22Rv1 (cell line): ENCODE measurements at regions not wholly inside any gene's neighbourhood (a gene's known extent, or its start where the extent isn't known, plus 50 kb on each side); places are given as distances from the start of the nearest gene placed in this dataset.
"Not testable (repeated sequence)": the region's sequence is repeated elsewhere in the genome, so short reads cannot be mapped to it uniquely, and the experiment has no call there.

Experiments used
- H3K27ac ChIP-seq: fragments of 450-650 bp; 2 replicates; pipeline ENCODE4 v1.5.1; 2017
- ZFX ChIP-seq: fragments of 450-650 bp; IDR thresholded peaks from 2 replicates; pipeline ENCODE4 v1.6.1; 2017; ENCODE audit warnings: antibody characterized with exemption, borderline replicate concordance
- TF ChIP-seq, protein P1 (sequence below): fragments of 450-650 bp; IDR thresholded peaks from 2 replicates; pipeline ENCODE4 v1.5.1; 2017; ENCODE audit warnings: mild to moderate bottlenecking

- H3K27ac ChIP-seq, result no peak overlapping the region
- TF ChIP-seq, protein P1, sequence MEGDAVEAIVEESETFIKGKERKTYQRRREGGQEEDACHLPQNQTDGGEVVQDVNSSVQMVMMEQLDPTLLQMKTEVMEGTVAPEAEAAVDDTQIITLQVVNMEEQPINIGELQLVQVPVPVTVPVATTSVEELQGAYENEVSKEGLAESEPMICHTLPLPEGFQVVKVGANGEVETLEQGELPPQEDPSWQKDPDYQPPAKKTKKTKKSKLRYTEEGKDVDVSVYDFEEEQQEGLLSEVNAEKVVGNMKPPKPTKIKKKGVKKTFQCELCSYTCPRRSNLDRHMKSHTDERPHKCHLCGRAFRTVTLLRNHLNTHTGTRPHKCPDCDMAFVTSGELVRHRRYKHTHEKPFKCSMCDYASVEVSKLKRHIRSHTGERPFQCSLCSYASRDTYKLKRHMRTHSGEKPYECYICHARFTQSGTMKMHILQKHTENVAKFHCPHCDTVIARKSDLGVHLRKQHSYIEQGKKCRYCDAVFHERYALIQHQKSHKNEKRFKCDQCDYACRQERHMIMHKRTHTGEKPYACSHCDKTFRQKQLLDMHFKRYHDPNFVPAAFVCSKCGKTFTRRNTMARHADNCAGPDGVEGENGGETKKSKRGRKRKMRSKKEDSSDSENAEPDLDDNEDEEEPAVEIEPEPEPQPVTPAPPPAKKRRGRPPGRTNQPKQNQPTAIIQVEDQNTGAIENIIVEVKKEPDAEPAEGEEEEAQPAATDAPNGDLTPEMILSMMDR, result no peak
- TF ChIP-seq ZFX, result no peak
Observed at GRCh38 chr6:92110403-92110802, 1309.0 kb downstream of the EPHA7 start.

GRCh38 chr6:92109956-92110355 is 1309.4 kb downstream of the EPHA7 start:
- TF ChIP-seq, protein P1, result no peak
- TF ChIP-seq ZFX, result no peak
- H3K27ac ChIP-seq, result no peak overlapping the region

GRCh38 chr6:92109256-92109655 is 1310.1 kb downstream of the EPHA7 start:
- no peak overlapping the region for H3K27ac ChIP-seq
- no peak for TF ChIP-seq ZFX
- TF ChIP-seq, protein P1, result no peak

GRCh38 chr6:92086750-92087149 is 1332.6 kb downstream of the EPHA7 start:
- H3K27ac ChIP-seq, result no peak overlapping the region
- TF ChIP-seq, protein P1, result no peak
- no peak for TF ChIP-seq ZFX

DNA sequence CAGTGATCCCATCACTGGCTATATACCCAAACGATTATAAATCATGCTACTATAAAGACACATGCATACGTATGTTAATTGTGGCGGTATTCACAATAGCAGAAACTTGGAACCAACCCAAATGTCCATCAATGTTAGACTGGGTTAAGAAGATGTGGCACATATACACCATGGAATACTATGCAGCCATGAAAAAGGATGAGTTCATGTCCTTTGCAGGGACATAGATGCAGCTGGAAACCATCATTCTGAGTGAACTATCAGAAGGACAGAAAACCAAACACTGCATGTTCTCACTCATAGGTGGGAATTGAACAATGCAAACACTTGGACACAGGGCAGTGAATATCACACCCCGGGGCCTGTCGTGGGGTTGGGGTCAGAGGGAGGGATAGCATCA is 1335.4 kb downstream of the EPHA7 start:
- not testable (repeated sequence) for H3K27ac ChIP-seq

DNA sequence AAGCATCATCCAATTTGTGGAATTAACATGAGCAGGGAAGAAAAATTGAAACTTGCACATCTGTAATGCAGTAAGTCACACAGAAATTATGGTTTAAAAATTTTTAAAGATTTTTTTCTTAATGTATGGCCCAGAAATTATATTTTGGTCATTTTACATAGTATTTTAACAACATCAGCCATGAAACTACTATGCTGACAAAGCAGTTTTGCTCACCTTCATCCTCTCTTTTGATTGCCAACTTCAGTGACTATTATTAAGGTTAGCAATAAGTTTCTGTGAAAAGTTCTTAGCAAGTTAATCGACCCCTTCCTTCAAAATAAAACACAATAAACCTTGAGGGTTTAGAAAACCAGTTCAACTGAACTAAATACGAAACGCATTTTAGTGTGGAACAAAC is 1347.0 kb downstream of the EPHA7 start:
- H3K27ac ChIP-seq, result no peak overlapping the region
- TF ChIP-seq, protein P1, result no peak
- no peak for TF ChIP-seq ZFX

GRCh38 chr6:92069781-92070180 is 1349.6 kb downstream of the EPHA7 start:
- no peak overlapping the region for H3K27ac ChIP-seq
- TF ChIP-seq ZFX, result no peak
- TF ChIP-seq, protein P1, result no peak

GRCh38 chr6:92052513-92052912 is 1366.8 kb downstream of the EPHA7 start:
- no peak overlapping the region for H3K27ac ChIP-seq
- no peak for TF ChIP-seq ZFX
- TF ChIP-seq, protein P1, result no peak
